Effector CD8-positive, alpha-beta T cell (primary cell): ENCODE measurements at regions not wholly inside any gene's neighbourhood (a gene's known extent, or its start where the extent isn't known, plus 50 kb on each side); places are given as distances from the start of the nearest gene placed in this dataset.
"Not testable (repeated sequence)": the region's sequence is repeated elsewhere in the genome, so short reads cannot be mapped to it uniquely, and the experiment has no call there.

Experiments
- DNase-seq: peaks from one replicate; lab custom pipeline; 2025; lab: John Stamatoyannopoulos, UW

GRCh38 chr21:15119486-15119885 is 54.7 kb upstream of the NRIP1 start:
- no peak for DNase-seq

- no peak for DNase-seq
Measured at GRCh38 chr21:15121097-15121654, 56.4 kb upstream of the NRIP1 start.

- DNase-seq: no peak
Measured at GRCh38 chr21:15121655-15122120, 56.9 kb upstream of the NRIP1 start.

- DNase-seq: no peak
Measured at GRCh38 chr21:15122241-15122640, 57.4 kb upstream of the NRIP1 start.

- no peak for DNase-seq
Measured at GRCh38 chr21:15124731-15125130, 59.9 kb upstream of the NRIP1 start.

GRCh38 chr21:15126948-15127347 is 62.1 kb upstream of the NRIP1 start:
- no peak for DNase-seq

GRCh38 chr21:15127437-15127836 is 62.6 kb upstream of the NRIP1 start:
- DNase-seq: no peak

GRCh38 chr21:15128267-15128666 is 63.5 kb upstream of the NRIP1 start:
- no peak for DNase-seq

GRCh38 chr21:15128714-15129113 is 63.9 kb upstream of the NRIP1 start:
- DNase-seq: not testable (repeated sequence)

- DNase-seq: no peak
Measured at GRCh38 chr21:15130326-15130725, 65.5 kb upstream of the NRIP1 start.

- no peak for DNase-seq
Measured at GRCh38 chr21:15130751-15131150, 66.0 kb upstream of the NRIP1 start.

GRCh38 chr21:15132781-15133180 is 68.0 kb upstream of the NRIP1 start:
- DNase-seq: no peak

GRCh38 chr21:15134701-15135470 is 70.1 kb upstream of the NRIP1 start:
- DNase-seq: no peak

- no peak for DNase-seq
Measured at GRCh38 chr21:15135867-15136629, 71.2 kb upstream of the NRIP1 start.

GRCh38 chr21:15138490-15138889 is 73.7 kb upstream of the NRIP1 start:
- DNase-seq: no peak

GRCh38 chr21:15139898-15140297 is 75.1 kb upstream of the NRIP1 start:
- DNase-seq: no peak

- no peak for DNase-seq
Measured at GRCh38 chr21:15140321-15141019, 75.7 kb upstream of the NRIP1 start.

- DNase-seq: no peak
Measured at GRCh38 chr21:15141261-15141970, 76.6 kb upstream of the NRIP1 start.

- DNase-seq: no peak
Measured at GRCh38 chr21:15144026-15144425, 79.2 kb upstream of the NRIP1 start.

- no peak for DNase-seq
Measured at GRCh38 chr21:15148437-15148836, 83.6 kb upstream of the NRIP1 start.

- no peak for DNase-seq
Measured at GRCh38 chr21:15149600-15150224, 84.9 kb upstream of the NRIP1 start.
